ENCODE measurements at regions not wholly inside any gene's neighbourhood (a gene's known extent, or its start where the extent isn't known, plus 50 kb on each side); places are given as distances from the start of the nearest gene placed in this dataset.

DNA sequence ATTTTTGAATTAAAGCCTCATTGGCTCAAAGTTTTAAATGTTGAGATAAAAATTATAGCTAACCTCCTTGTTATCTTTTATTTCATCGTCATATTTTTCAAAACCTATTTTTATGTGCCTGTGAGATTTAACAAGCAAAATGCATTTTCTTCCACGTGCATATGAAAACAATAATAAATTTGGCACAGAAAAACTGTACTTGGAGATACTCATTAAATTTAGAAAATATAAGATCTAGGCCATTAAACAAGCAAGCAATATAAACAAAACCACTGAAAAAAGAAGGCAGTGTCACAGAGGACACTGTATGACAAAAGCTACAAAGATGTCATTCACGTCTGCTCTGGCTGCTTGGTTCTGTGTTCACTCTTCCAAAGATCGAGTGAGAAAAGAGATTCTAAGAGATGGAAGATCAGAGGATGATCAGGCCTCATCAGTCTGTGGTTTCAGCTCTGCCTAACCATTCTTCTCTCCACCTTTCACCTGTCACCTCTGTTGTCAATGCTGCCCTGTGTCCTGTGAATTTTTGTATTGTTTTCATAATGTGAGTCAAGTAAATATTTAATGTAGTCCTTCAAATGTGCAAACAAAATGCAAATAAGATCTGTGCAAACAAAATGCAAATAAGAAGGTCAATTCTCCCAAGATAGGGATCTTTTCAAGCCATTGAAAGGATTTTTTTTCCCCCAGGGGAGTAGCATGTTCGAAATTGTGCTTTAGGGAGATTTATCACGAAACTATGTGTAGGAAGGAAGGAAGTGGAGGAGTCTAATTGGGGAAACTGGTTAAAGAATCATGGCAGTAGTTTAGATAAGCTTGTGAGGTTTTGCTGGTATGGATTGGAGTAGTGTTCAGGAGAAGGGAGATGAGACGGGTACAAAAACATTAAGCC lies 138.7 kb upstream of the RBMS1 start:
- no peak for DNase-seq

DNA sequence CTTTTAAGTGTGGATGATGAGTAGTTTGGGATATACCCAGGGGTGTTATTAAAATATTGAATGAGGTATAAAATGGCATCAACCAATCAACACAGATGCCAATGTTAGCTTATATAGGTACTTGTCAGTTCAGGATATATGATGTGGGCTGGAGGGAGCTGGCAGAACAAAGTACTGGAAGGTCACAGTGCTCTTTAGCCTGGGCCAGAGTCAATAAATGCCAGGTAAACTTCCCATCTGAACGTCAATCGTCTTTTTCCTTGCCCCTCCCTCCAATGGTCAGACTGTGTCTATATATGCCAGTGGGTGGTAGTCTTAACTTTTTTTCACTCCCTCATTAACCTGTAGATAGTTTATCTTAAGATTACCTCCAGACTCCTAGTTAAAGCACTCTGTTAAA lies 140.8 kb upstream of the RBMS1 start:
- no peak for DNase-seq

DNA sequence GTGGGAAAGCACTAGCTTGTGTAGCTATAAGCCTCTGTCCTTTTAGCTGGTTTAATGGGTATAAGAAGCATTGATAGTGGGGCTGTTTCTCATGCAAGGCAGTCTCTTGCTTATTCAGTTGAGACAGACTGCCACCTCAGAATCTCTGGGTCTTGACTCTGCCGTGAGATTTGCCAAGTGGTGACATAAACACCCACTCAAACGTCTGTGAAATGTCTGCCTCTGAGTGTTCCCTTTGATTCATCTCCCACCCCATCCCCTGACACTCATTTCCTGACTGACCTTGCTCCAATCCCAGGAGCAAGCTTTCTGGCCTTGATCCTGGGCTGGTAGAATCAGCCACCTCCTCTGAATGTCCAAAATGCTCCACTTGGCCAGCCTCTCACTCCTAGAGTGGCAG lies 141.9 kb upstream of the RBMS1 start:
- DNase-seq = no peak

DNA sequence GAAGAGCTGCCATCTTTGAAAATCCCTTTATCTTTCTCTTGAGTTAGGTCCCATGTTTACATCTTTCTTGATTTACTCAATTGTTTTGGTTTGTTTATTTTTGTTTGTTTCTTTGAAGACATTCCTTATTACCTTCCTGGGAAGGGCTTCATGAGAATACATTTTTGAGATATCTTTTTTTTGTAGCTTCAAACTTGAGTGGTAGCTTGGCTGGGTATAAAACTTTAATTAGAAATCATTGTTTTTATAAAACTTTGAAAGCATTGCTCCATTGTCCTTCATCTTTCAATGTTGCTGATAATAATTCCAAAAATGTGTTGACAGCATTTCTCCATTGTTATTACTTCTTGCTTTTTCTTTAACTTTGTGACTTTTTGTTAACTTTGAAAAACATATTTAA lies 145.9 kb upstream of the RBMS1 start:
- DNase-seq = no peak

DNA sequence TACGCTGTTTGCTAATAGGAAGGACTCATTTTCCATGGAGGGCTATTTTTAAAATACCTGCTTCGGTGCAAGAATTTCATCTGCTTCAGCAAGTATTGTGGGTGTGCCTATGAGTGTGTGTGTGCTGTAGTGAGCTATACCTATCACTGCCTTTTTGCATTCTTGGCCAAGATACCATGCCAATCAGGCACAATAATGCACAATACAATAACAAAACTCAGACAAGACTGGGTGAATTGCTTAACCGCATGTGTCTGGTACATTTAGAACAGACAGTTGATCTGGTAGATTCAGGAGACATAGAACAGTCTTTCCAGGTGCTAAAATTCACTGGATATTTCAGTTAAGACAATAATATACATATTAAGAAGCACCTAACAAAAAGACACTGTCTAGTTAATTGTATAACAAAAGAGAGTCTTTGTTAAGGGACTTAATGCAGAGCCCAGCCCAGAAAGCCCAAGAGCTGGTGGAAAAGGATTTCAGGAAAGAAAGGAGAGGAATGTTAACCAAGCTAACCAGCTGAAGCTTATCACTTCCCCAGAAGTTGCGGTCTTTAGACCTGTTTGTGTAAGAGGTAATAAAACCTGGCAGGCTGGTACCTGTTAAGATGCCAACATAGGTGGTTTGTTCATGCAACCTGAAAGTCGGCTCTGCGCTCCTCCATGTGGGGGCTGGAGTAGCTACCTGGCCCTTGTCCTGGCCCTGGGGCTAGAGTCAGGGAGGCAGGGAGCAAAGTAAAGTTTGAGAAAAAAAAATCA lies 153.3 kb upstream of the RBMS1 start:
- DNase-seq = no peak

DNA sequence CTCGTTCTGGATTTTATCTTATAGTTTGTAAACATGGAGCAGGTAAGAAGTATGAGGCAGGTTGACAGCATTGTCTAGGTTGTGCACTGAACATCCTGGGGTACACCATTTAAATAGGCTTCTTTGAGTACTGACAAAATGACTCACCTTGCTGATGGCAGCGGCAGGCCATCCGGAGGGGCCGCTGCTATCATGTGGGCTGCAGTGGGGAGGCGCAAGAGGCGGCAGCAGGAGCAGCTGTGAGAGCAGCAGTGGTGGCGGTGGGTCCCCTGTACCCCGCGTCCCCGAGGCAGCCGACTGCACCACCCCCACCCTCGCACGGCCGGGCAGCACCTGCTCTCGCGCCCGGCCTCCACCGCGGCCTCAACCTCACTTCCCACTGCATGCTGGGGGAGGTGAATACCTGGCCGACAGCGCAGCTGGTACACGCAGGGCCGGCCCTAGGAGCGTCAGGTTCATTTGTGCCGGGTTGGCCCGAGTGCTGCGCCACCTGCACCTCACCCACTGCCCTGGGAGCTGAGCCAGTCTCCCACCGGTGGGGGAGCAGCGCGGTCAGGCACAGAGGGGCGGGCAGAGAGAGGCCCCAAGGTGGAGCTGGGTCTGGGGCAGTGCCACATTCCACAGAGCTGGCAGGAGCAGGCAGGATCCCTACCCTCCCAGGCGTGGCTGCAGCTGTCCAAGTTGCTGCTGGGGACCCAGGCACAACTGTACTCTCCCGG lies 154.5 kb upstream of the RBMS1 start:
- no peak for DNase-seq

DNA sequence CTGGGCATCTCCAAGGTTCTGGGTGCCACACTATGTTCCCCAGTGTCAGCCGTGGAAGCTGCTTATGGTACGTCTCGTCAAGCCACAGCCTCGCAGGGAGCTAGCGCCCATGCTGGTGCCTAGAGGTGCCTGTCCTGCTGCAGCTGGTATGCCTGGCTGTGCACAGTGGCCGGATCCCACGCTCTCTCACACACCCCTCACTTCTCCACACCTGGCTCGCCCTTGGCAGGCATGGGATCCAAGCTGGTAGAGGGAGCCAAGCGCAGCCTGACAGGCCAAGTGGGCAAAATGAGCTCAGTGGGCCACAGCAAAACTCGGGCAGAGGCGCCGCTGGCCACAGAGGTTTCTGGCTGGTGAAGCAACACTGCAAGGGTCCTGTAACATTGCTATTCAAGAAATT lies 156.1 kb upstream of the RBMS1 start:
- DNase-seq = no peak

DNA sequence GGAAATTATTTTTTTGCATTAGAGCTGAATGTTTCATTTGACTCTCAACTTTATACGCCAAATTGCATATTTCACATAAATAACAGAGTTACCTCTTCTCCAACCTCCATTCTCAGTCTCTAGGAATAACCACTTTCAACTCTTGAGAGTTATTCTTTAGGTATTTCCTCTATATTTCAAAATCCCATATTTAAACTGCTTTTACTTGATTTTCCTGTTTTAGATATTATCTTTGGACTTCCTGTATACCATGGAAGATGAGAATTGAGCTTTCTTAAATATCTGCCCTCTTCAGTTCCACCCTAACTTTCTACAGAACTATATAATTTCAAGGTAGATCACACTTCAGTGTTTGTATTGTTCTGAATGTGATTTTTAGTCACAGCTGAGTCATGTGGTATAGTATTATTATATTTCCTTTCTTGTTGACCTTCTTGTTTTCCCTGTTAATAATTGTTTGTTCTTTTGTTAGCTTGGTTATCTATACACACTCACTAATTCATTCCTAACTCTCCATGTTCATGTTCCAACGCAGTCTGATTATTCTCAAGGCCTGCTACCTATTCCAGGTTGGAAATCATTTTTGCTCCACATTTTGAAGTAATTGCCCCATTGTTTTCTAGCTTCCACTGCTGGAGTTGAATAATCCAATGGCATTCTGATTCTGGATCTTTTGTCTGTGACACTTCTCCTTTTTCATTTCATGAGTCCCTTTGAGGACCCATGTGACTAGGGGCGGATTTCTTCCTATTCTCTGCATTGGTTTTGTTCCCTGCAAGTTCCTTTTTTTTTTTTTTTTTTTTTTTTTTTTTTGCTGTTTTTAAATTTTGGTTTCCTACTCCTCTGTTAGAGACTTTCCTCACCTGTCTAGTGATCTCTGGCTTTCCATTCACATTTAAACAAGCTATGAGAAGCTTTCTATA lies 156.8 kb upstream of the RBMS1 start:
- DNase-seq = no peak

DNA sequence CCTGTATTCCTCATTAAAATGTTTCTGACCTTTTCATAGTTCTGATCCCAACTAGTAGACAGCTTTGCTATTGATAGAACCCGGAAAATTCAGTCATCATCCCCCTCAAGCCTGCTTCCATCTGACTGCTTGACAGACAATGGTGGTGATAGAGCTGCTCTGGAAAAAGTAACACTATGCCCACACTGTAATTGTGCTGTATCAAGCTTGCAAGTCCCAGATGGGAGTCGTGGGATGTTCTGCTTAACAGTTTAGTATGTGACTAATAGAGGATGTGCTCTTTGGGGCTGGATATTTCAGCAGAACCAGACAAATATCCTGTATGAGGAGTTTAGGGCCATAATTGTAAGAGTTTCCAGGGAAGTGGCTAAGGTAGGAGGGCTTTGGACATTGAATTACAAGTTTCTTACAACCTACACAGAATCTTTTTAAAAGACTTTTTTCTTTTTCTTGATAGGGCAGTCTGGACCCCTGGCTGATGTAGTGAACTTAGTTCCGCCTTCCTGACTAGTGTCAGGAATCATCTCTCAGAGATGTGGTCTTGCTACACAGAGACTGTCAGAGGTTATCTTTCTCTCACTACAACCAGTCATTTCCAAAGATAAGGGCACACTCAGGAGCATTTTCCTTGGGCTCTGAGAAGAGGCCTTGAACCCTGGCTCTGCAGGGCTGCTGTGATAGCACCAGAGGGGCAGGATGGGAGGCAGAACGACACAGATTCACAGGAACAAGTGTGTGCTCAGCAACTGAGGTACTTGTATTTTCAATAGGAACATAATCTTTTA lies 158.0 kb upstream of the RBMS1 start:
- DNase-seq = no peak

DNA sequence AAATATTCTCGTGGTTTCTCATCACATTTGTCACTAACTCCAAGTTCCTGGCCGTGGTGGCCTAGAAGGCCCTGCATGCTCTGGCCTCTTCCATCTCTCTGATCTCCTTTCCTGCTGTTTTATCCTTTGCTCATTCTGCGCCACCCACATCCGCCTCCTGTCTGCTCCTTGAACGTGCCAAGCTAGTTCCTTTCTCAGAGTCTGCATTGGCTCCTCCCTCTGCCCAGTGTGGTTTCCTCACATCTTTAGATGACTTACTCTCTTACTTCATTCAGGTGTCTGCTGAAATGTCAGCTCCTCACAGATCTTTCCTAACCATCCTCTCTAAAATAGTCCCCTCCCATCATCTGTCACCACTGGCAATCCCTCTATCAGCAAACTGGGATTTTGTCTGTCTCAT lies 158.6 kb upstream of the RBMS1 start:
- DNase-seq = no peak

DNA sequence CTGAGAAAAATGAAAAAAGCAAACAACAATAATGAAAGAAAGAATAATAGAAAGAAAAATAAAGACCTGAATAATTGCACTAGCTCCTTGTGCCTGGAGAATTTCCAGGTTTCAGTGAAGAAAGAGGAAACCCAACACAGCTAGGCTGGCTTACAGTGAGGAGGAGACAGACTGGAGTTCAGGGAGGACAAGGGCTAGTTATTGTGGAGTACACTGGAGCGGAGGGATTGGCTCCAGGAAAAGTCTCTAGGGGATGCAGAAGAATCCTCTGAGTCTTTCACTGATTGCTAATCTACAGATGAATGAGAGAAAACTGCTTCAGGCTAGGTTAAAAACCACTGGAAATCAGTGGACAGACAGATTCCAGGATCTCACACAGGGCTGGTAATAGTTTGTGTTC lies 163.6 kb upstream of the RBMS1 start:
- no peak for DNase-seq

DNA sequence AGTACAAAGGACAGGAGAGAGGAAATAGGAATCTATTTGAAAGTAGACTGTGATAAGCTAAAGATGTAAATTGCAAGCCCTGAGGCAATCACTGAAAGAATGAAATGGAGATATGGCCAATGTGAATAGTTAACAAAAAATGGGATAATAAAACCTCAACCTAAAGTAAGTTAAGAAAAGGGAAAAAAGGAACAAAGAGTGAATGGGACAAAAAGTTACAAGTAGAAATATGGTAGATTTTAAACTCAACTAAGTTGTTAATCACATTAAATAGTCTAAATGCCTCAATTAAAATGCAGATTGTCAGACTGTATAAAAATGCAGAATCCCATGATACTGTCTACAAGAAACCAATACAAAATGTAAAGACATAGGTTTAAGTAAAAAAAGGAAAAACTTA lies 165.2 kb upstream of the RBMS1 start:
- DNase-seq = no peak

DNA sequence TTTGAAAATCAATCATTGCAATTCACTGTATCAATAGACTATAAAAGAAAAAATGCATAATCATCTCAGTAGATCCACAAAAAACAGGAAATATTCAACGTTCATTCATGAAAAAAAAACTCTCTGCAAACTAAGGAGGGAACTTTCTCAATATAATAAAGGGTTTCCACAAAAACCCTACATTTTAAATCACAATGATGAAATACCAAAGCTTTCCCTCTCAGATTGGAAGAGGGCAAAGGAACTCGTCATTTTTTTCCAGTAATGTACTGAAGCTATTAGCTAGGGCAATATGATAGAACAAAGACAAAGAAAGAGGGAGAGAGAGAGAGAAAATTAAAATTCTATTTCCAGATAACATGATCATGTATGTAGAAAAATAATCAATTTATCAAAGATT lies 167.1 kb upstream of the RBMS1 start:
- DNase-seq = no peak

DNA sequence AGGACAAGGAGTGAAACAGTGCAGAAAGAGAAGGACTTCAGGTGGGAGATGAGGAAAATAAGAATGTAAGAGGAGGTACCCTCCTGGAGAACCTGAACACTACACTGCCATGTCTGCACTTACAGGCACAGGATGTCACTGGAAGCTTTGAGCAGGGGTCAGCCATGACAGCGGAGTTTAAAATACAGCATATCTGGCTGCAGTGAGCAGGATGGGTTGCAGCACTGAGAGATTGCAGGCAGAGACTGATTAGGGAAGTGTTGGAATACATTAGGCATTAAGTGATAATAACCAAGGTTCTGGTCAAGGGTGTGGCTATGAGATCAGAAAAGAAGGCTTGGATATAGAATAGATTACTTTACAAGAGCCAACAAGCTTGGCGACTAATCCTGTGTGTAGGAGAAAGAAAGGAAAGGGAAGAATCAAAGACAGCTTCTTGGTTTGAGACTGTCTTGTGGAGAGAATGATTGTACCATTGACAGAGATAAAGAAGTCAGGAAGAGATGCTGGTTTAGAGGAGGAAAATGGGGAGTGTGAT lies 171.1 kb upstream of the RBMS1 start:
- no peak for DNase-seq

DNA sequence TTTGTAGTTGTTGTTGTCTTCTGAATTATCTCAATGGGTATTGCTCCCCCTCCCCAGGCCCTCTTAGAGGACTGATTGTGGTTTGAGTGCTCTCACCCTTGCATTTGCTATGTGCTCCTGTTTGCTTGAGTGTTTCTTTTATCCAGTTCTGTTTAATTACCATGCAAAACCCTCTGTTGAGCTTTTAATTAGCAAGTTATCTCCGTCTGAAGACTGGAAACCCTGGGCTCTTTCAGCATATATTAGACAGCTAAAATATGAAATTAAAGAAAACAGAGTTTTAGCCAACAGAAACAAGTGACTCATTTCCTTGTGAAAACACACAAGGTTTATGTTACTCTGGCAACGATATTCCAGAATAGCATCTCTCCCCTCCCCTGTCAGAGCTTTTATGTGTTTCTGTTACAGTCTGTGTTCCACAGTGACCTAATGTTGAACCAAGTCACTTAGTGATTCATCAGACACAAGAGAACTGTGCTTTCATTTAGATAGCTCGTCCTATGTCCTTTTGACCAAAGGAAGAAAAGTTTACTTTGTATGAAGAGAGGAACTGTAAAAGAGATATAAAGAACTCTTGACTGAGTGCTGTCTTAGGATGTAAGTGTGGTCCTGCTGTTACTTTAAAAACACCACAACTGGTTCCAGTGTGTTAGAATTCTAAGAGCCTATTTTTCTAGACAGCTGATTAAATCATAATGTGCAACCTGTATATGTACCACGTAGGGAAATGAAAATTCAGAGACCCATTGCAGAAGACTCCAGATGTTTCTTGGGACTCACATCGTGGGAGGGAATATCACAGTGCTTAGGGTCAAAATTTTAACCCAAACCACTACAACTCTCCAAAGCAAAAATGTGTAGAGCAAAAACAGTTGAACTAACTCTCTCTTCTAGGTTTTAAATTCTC lies 172.8 kb upstream of the RBMS1 start:
- no peak for DNase-seq

DNA sequence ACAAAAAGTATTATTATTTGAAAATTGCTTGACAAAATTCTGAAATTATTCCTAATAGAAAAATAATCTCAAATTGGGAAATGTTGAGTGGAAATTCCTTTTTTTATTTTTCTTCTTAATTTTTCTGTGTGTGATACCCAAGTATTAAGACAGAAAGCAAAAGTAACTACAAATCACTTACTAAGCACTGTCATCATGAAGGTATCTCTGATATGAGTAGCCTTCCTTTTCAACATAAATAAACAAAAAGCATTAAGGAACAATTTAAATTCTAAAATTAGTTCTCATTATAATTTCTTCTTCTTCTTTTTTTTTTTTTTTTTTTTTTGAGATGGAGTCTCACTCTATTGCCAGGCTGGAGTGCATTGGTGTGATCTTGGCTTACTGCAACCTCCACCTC lies 174.2 kb upstream of the RBMS1 start:
- no peak for DNase-seq

DNA sequence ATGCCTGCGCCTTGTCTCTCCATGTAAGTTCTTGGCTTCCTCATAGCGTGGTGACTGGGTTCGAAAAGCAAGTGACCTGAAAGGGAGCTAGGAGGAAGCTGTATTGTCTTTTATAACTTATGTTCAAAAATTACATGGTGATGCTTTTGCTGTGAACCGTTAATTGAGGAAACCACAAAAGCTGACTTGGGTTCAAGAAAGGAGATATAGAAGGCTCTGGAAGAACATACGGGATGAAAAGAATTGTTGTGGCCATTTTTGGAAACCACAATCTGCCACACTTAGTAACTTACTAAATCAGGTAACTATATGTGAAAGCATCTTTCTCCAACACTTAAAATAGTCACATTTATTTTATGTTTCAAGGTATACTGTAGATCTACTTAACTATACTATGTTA lies 177.0 kb upstream of the RBMS1 start:
- no peak for DNase-seq

DNA sequence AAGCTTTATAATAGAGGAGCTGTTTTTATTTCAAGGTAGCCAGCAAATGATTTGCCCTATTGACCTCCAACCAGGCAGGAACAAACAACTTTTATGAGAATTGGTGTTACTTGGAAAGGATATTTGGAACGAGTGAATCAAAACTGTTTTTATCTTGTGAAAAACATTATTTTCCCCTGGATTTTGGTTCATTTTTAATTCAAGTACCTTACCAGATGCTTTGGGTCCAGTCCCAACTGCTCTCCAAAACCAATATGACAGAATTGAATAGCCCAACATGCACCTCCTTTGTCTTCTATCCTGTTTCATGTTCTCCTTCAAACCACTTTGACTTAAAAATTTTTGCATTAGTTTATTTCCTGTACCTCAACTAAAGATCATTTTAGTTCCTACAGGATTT lies 178.6 kb upstream of the RBMS1 start:
- no peak for DNase-seq

DNA sequence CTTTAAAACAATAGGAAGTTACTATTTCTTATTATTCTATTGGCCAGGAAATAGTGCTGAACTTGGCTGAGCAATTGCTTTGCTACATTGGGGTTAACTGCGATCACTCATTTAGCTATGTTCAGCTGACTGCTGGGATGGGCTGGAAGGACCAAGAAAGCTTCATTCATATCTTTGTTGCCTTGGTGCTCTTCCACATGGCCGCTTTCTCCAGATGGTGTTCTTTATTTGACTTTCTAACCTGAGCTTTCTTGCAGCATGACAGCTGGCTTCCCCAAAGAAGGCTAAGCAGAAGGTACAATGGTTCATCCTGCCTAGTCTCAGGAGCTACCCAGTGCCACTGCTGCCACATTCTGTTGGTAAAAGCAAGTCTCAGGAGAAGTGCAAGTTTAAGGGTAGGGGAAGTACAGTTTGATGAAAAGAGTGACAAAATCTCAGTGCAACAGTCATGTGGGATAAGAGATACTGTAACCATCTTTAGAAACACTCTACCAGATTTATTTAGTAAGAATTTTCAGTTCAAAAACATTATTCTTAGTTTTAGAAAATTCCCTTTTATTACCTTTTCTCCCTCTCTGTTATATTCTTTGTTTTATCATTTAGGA lies 180.6 kb upstream of the RBMS1 start:
- no peak for DNase-seq

DNA sequence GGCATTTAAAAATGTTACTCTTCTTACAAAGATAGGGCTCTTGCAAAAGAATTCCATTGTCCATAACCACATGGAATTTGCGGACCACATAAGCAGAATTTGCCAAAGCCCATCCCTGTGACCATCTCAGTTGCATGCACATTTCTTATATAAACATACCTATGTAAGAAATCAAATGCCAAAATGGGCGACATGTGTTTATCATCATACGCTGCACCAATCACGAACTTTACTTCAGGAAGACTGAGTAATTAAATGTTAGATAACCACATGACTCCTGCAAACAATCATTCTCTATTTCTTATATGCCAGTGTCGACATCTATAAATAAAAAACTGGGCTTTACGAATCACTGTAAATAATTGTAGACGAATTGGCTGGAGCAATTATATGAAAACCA lies 186.1 kb upstream of the RBMS1 start:
- DNase-seq = no peak

Measured in C1 segment of cervical spinal cord (tissue), 14 donors.